Body of pancreas (tissue), 4 donors: ENCODE measurements at regions not wholly inside any gene's neighbourhood (a gene's known extent, or its start where the extent isn't known, plus 50 kb on each side); places are given as distances from the start of the nearest gene placed in this dataset.

ENCODE experiments used
- CTCF ChIP-seq, 7 experiments: fragments of 450-650 bp in 4 of 7; fragments of 200-600 bp in 3 of 7; sonication (generic) in 3 of 7; IDR thresholded peaks; one replicate each; pipeline ENCODE4 v1.5.1; 2016 to 2019; ENCODE audit warnings: antibody characterized with exemption in 7 of 7
- POLR2A ChIP-seq, 3 donors: fragments of 450-650 bp; IDR thresholded peaks; one replicate each; pipeline ENCODE4 v1.6.1; 2016; ENCODE audit warnings: antibody characterized with exemption in 3 of 3, mild to moderate bottlenecking in 2 of 3

DNA sequence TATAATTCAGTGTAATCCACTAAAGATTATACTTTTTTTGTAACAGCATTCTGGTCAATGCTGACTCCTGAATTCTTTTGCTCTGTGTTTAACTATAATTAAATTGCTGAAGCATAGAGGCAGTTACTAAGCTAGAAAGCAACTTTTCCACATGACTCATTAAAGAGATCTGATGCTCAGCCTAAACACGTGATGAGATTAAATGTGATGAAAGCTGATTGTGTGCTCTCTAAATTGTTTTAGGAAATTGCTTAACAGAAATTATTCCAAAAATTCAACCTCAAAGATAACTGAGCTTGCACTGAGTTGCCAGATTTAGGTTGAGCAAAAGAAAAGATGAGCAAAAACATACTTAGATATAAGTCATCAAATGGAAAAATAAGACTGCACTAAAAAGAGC, 1033.6 kb downstream of the FAM181B start:
- TF ChIP-seq CTCF (IDR thresholded peaks at IDR 0.05) (no peak), POLR2A (IDR thresholded peaks at IDR 0.05) (no peak)
